ENCODE measurements at regions not wholly inside any gene's neighbourhood (a gene's known extent, or its start where the extent isn't known, plus 50 kb on each side); places are given as distances from the start of the nearest gene placed in this dataset.

- H3K27me3 ChIP-seq (ENCODE audit: control insufficient read depth, extremely low read depth, insufficient read depth, low read length), result no peaks in the 10 kb centered on the region
- no peaks in the 10 kb centered on the region for H3K9me3 ChIP-seq (ENCODE audit: control insufficient read depth, low read depth, low read length)
- peaks cover 11% of the 10 kb centered on the region for H3K4me1 ChIP-seq (ENCODE audit: control insufficient read depth, extremely low read depth, insufficient read depth, low read length)
- no peak overlapping the region for H3K27ac ChIP-seq (ENCODE audit: control insufficient read depth, insufficient read depth, low read length)
- peak overlapping the region; percentile 56 for H3K4me2 ChIP-seq (ENCODE audit: control insufficient read depth, extremely low read depth, insufficient read depth, low read depth, low read length)
- H2AFZ ChIP-seq (ENCODE audit: control insufficient read depth, low read length), result peak overlapping the region; percentile 59
- peak; percentile 76 for FAIRE-seq
- dilution Hi-C loops (cut with MboI; ENCODE audit: extremely low pct_ligation_motif_present, low sequenced_read_pairs), result no loop called here
- H3K9ac ChIP-seq (ENCODE audit: control insufficient read depth, extremely low read depth, insufficient read depth, low read length), result no peak overlapping the region
- no peak overlapping the region for H3K4me3 ChIP-seq (ENCODE audit: control insufficient read depth in 2 of 3, extremely low read depth in 1 of 3, insufficient read depth in 2 of 3, low read depth in 1 of 3, low read length in 3 of 3)
- H3K36me3 ChIP-seq (ENCODE audit: control insufficient read depth in 2 of 2, extremely low read depth in 1 of 2, insufficient read depth in 2 of 2, low read length in 2 of 2), result no peaks in the 10 kb centered on the region
- TF ChIP-seq EZH2 (IDR thresholded peaks at IDR 0.05; ENCODE audit: low read length), result no peak
- TF ChIP-seq CTCF (optimal IDR thresholded peaks at IDR 0.05 in 1 of 3, IDR thresholded peaks at IDR 0.05 in 1 of 3, conservative IDR thresholded peaks at IDR 0.05 in 1 of 3; ENCODE audit: extremely low read depth in 1 of 3, insufficient read depth in 2 of 3, low read length in 3 of 3), result no peak
- H3K79me2 ChIP-seq (ENCODE audit: control insufficient read depth, insufficient read depth, low read length), result no peaks in the 10 kb centered on the region
- H4K20me1 ChIP-seq (ENCODE audit: control insufficient read depth, extremely low read depth, insufficient read depth, low read length), result no peaks in the 10 kb centered on the region
- DNase-seq (ENCODE audit: low read depth, low spot score), result no peak
- H3K9me1 ChIP-seq (ENCODE audit: control insufficient read depth, extremely low read depth, insufficient read depth, low read length), result no peaks in the 10 kb centered on the region
These were observed 87.1 kb upstream of the SHANK2 start for GRCh38 chr11:71339396-71339881.

- H3K4me2 ChIP-seq (ENCODE audit: control insufficient read depth, extremely low read depth, insufficient read depth, low read depth, low read length), result peak overlapping the region; percentile 56
- TF ChIP-seq EZH2 (IDR thresholded peaks at IDR 0.05; ENCODE audit: low read length) (no peak), CTCF (optimal IDR thresholded peaks at IDR 0.05 in 1 of 3, IDR thresholded peaks at IDR 0.05 in 1 of 3, conservative IDR thresholded peaks at IDR 0.05 in 1 of 3; ENCODE audit: extremely low read depth in 1 of 3, insufficient read depth in 2 of 3, low read length in 3 of 3) (no peak)
- H3K79me2 ChIP-seq (ENCODE audit: control insufficient read depth, insufficient read depth, low read length), result no peaks in the 10 kb centered on the region
- DNase-seq (ENCODE audit: low read depth, low spot score), result no peak
- H2AFZ ChIP-seq (ENCODE audit: control insufficient read depth, low read length), result no peak overlapping the region
- H3K36me3 ChIP-seq (ENCODE audit: control insufficient read depth in 2 of 2, extremely low read depth in 1 of 2, insufficient read depth in 2 of 2, low read length in 2 of 2), result no peaks in the 10 kb centered on the region
- peaks cover 11% of the 10 kb centered on the region for H3K4me1 ChIP-seq (ENCODE audit: control insufficient read depth, extremely low read depth, insufficient read depth, low read length)
- FAIRE-seq, result no peak
- H3K9me3 ChIP-seq (ENCODE audit: control insufficient read depth, low read depth, low read length), result no peaks in the 10 kb centered on the region
- no peaks in the 10 kb centered on the region for H3K9me1 ChIP-seq (ENCODE audit: control insufficient read depth, extremely low read depth, insufficient read depth, low read length)
- H3K27me3 ChIP-seq (ENCODE audit: control insufficient read depth, extremely low read depth, insufficient read depth, low read length), result no peaks in the 10 kb centered on the region
- H3K4me3 ChIP-seq (ENCODE audit: control insufficient read depth in 2 of 3, extremely low read depth in 1 of 3, insufficient read depth in 2 of 3, low read depth in 1 of 3, low read length in 3 of 3), result no peak overlapping the region
- H3K27ac ChIP-seq (ENCODE audit: control insufficient read depth, insufficient read depth, low read length), result no peak overlapping the region
- dilution Hi-C loops (cut with MboI; ENCODE audit: extremely low pct_ligation_motif_present, low sequenced_read_pairs), result no loop called here
- H4K20me1 ChIP-seq (ENCODE audit: control insufficient read depth, extremely low read depth, insufficient read depth, low read length), result no peaks in the 10 kb centered on the region
- H3K9ac ChIP-seq (ENCODE audit: control insufficient read depth, extremely low read depth, insufficient read depth, low read length), result no peak overlapping the region
These were observed 86.5 kb upstream of the SHANK2 start for GRCh38 chr11:71338801-71339395.
